Neural cell (in vitro differentiated cells): ENCODE measurements at regions not wholly inside any gene's neighbourhood (a gene's known extent, or its start where the extent isn't known, plus 50 kb on each side); places are given as distances from the start of the nearest gene placed in this dataset.

ENCODE experiments used
- CTCF ChIP-seq: fragments of 450-650 bp; IDR thresholded peaks from 2 replicates; pipeline ENCODE4 v1.5.1; 2014; ENCODE audit warnings: antibody characterized with exemption, mild to moderate bottlenecking, moderate library complexity; ENCODE audit not compliant: poor library complexity, severe bottlenecking
- EP300 ChIP-seq: fragments of 450-650 bp; conservative IDR thresholded peaks from 2 replicates; pipeline ENCODE4 v1.6.1; 2014; ENCODE audit warnings: antibody characterized with exemption, mild to moderate bottlenecking, moderate library complexity; ENCODE audit not compliant: poor library complexity, severe bottlenecking
- EZH2 ChIP-seq: fragments of 200-600, 300-800 bp; shearing (Covaris generic), sonication (generic); IDR thresholded peaks from 2 replicates; pipeline ENCODE4 v1.6.1; 2014; ENCODE audit warnings: antibody characterized with exemption, low read length, borderline replicate concordance, mild to moderate bottlenecking; ENCODE audit not compliant: insufficient read depth, poor library complexity, severe bottlenecking
- MXI1 ChIP-seq: fragments of 450-650 bp; conservative IDR thresholded peaks from 2 replicates; pipeline ENCODE4 v1.6.1; 2014; ENCODE audit warnings: antibody characterized with exemption, mild to moderate bottlenecking; ENCODE audit not compliant: poor library complexity, severe bottlenecking
- POLR2AphosphoS5 ChIP-seq: IDR thresholded peaks from 2 replicates; pipeline ENCODE4 v1.6.1; 2012

GRCh38 chr2:126312579-126312978, 343.4 kb upstream of the GYPC start:
- TF ChIP-seq CTCF (no peak), EP300 (no peak), EZH2 (no peak), POLR2AphosphoS5 (no peak), MXI1 (no peak)
